BE2C (cell line): ENCODE measurements at regions not wholly inside any gene's neighbourhood (a gene's known extent, or its start where the extent isn't known, plus 50 kb on each side); places are given as distances from the start of the nearest gene placed in this dataset.

Experiments
- DNase-seq: peaks from one replicate; pipeline ENCODE4 v3.0.0-alpha.2; 2020
- H3K27me3 ChIP-seq: fragments of 250-450 bp; sonication (Bioruptor Pico); 2 replicates; pipeline ENCODE4 v1.5.1; 2020; ENCODE audit warnings: mild to moderate bottlenecking
- H3K36me3 ChIP-seq: fragments of 250-450 bp; sonication (Bioruptor Pico); 2 replicates; pipeline ENCODE4 v1.5.1; 2020; ENCODE audit warnings: mild to moderate bottlenecking
- H3K4me1 ChIP-seq: fragments of 250-450 bp; sonication (Bioruptor Pico); 2 replicates; pipeline ENCODE4 v1.5.1; 2020
- H3K4me3 ChIP-seq: 2 replicates; pipeline ENCODE4 v1.5.1; 2011; ENCODE audit warnings: low read depth, low read length
- H3K9me3 ChIP-seq: fragments of 250-450 bp; sonication (Bioruptor Pico); 2 replicates; pipeline ENCODE4 v1.5.1; 2020
- CTCF ChIP-seq: IDR thresholded peaks from 2 replicates; pipeline ENCODE4 v1.5.1; 2012; ENCODE audit warnings: mild to moderate bottlenecking, low read depth, low read length

GRCh38 chr13:88801361-88801760, 1130.2 kb downstream of the SLITRK5 start:
- no peaks in the 10 kb centered on the region for H3K27me3 ChIP-seq
- H3K9me3 ChIP-seq = no peaks in the 10 kb centered on the region
- H3K4me1 ChIP-seq = no peaks in the 10 kb centered on the region
- H3K4me3 ChIP-seq = no peak overlapping the region
- DNase-seq = no peak
- no peaks in the 10 kb centered on the region for H3K36me3 ChIP-seq
- TF ChIP-seq CTCF = no peak

GRCh38 chr13:88802886-88803285, 1131.7 kb downstream of the SLITRK5 start:
- H3K9me3 ChIP-seq = no peaks in the 10 kb centered on the region
- no peak overlapping the region for H3K4me3 ChIP-seq
- no peak for DNase-seq
- TF ChIP-seq CTCF = no peak
- no peaks in the 10 kb centered on the region for H3K4me1 ChIP-seq
- H3K36me3 ChIP-seq = no peaks in the 10 kb centered on the region
- H3K27me3 ChIP-seq = no peaks in the 10 kb centered on the region

GRCh38 chr13:88806438-88806837, 1135.3 kb downstream of the SLITRK5 start:
- no peak overlapping the region for H3K4me3 ChIP-seq
- no peak for TF ChIP-seq CTCF
- no peaks in the 10 kb centered on the region for H3K4me1 ChIP-seq
- H3K36me3 ChIP-seq = no peaks in the 10 kb centered on the region
- H3K27me3 ChIP-seq = no peaks in the 10 kb centered on the region
- DNase-seq = no peak
- H3K9me3 ChIP-seq = no peaks in the 10 kb centered on the region

GRCh38 chr13:88817560-88817959, 1146.4 kb downstream of the SLITRK5 start:
- H3K36me3 ChIP-seq = no peaks in the 10 kb centered on the region
- no peak for DNase-seq
- H3K9me3 ChIP-seq = no peaks in the 10 kb centered on the region
- H3K4me3 ChIP-seq = no peak overlapping the region
- H3K4me1 ChIP-seq = no peaks in the 10 kb centered on the region
- TF ChIP-seq CTCF = no peak
- H3K27me3 ChIP-seq = no peaks in the 10 kb centered on the region

GRCh38 chr13:88823114-88823513, 1151.9 kb downstream of the SLITRK5 start:
- H3K4me1 ChIP-seq = no peaks in the 10 kb centered on the region
- no peaks in the 10 kb centered on the region for H3K36me3 ChIP-seq
- TF ChIP-seq CTCF = no peak
- H3K4me3 ChIP-seq = no peak overlapping the region
- no peak for DNase-seq
- no peaks in the 10 kb centered on the region for H3K9me3 ChIP-seq
- H3K27me3 ChIP-seq = no peaks in the 10 kb centered on the region

GRCh38 chr13:88824218-88824617, 1153.0 kb downstream of the SLITRK5 start:
- Histone ChIP-seq H3K4me3 (no peak overlapping the region), H3K9me3 (no peaks in the 10 kb centered on the region), H3K4me1 (no peaks in the 10 kb centered on the region), H3K36me3 (no peaks in the 10 kb centered on the region), H3K27me3 (no peaks in the 10 kb centered on the region)
- DNase-seq = no peak
- TF ChIP-seq CTCF = no peak
